Calu3 (cell line): ENCODE measurements at regions not wholly inside any gene's neighbourhood (a gene's known extent, or its start where the extent isn't known, plus 50 kb on each side); places are given as distances from the start of the nearest gene placed in this dataset.

ENCODE experiments used
- BruUV-seq: library from RNA; stranded (reverse); fragments of 400-500 nt; replicated peaks from 2 replicates; lab custom pipeline; 2021; lab: Mats Ljungman, UMichigan
- CTCF ChIA-PET: fragments of 300-600 bp; sonication (Branson Sonifier 250); formaldehyde crosslinking; loops from one replicate; lab custom pipeline; 2022; ENCODE audit warnings: antibody characterized with exemption; lab: Charles Lee
- DNase-seq: peaks from one replicate; pipeline ENCODE4 v3.0.0; 2022
- H3K27ac Mint-ChIP-seq: one replicate; pipeline ENCODE4 v1.8.0; 2022; ENCODE audit warnings: mixed read lengths; ENCODE audit not compliant: unreplicated experiment
- H3K27me3 Mint-ChIP-seq: one replicate; pipeline ENCODE4 v1.8.0; 2022; ENCODE audit warnings: mixed read lengths; ENCODE audit not compliant: unreplicated experiment
- H3K36me3 Mint-ChIP-seq: one replicate; pipeline ENCODE4 v1.8.0; 2022; ENCODE audit warnings: mild to moderate bottlenecking, moderate library complexity, mixed read lengths; ENCODE audit not compliant: insufficient read depth, unreplicated experiment
- H3K4me1 Mint-ChIP-seq: one replicate; pipeline ENCODE4 v1.8.0; 2022; ENCODE audit warnings: mild to moderate bottlenecking, low read depth, mixed read lengths; ENCODE audit not compliant: unreplicated experiment
- H3K4me3 Mint-ChIP-seq: one replicate; pipeline ENCODE4 v1.8.0; 2022; ENCODE audit warnings: mild to moderate bottlenecking, low read depth, moderate library complexity, mixed read lengths; ENCODE audit not compliant: unreplicated experiment
- H3K9me3 Mint-ChIP-seq: one replicate; pipeline ENCODE4 v1.8.0; 2022; ENCODE audit warnings: low read depth, mixed read lengths; ENCODE audit not compliant: unreplicated experiment
- CTCF ChIP-seq: fragments of 200-600 bp; IDR thresholded peaks from one replicate; pipeline ENCODE4 v1.8.0; 2022; ENCODE audit warnings: antibody characterized with exemption; ENCODE audit not compliant: unreplicated experiment
- intact Hi-C: fragments of 100-400 bp; cut with micrococcal nuclease; formaldehyde crosslinking; loops from one replicate; pipeline ENCODE4 v1.10.0; 2022; ENCODE audit not compliant: unreplicated experiment

- TF ChIP-seq CTCF, result no peak
- H3K4me1 Mint-ChIP-seq, result no peaks in the 10 kb centered on the region
- H3K4me3 Mint-ChIP-seq, result no peak overlapping the region
- no peaks in the 10 kb centered on the region for H3K9me3 Mint-ChIP-seq
- CTCF ChIA-PET, result no interaction called here
- no peak for DNase-seq
- BruUV-seq, result no TSS peak
- intact Hi-C loops, result no loop called here
- no peaks in the 10 kb centered on the region for H3K36me3 Mint-ChIP-seq
- H3K27ac Mint-ChIP-seq, result no peak overlapping the region
- no peaks in the 10 kb centered on the region for H3K27me3 Mint-ChIP-seq
Measured at GRCh38 chr2:217189747-217190146, 329.9 kb upstream of the TNP1 start.

GRCh38 chr2:217189131-217189530 lies 329.3 kb upstream of the TNP1 start:
- intact Hi-C loops, result no loop called here
- Mint-ChIP-seq H3K4me1 (no peaks in the 10 kb centered on the region), H3K27ac (no peak overlapping the region), H3K36me3 (no peaks in the 10 kb centered on the region), H3K27me3 (no peaks in the 10 kb centered on the region), H3K9me3 (no peaks in the 10 kb centered on the region), H3K4me3 (no peak overlapping the region)
- no peak for TF ChIP-seq CTCF
- DNase-seq, result no peak
- CTCF ChIA-PET, result no interaction called here
- BruUV-seq, result no TSS peak

- DNase-seq, result no peak
- CTCF ChIA-PET, result no interaction called here
- no peaks in the 10 kb centered on the region for H3K27me3 Mint-ChIP-seq
- no peak overlapping the region for H3K4me3 Mint-ChIP-seq
- TF ChIP-seq CTCF, result no peak
- no peaks in the 10 kb centered on the region for H3K36me3 Mint-ChIP-seq
- H3K4me1 Mint-ChIP-seq, result no peaks in the 10 kb centered on the region
- H3K9me3 Mint-ChIP-seq, result no peaks in the 10 kb centered on the region
- no TSS peak for BruUV-seq
- intact Hi-C loops, result no loop called here
- no peak overlapping the region for H3K27ac Mint-ChIP-seq
Measured at GRCh38 chr2:217186668-217187159, 326.9 kb upstream of the TNP1 start.

- Mint-ChIP-seq H3K27me3 (no peaks in the 10 kb centered on the region), H3K4me1 (no peaks in the 10 kb centered on the region), H3K36me3 (no peaks in the 10 kb centered on the region), H3K27ac (no peak overlapping the region), H3K9me3 (no peaks in the 10 kb centered on the region), H3K4me3 (no peak overlapping the region)
- intact Hi-C loops, result no loop called here
- BruUV-seq, result no TSS peak
- DNase-seq, result no peak
- TF ChIP-seq CTCF, result no peak
- CTCF ChIA-PET, result no interaction called here
Measured at GRCh38 chr2:217186152-217186551, 326.3 kb upstream of the TNP1 start.
